H9 (cell line): ENCODE measurements at regions not wholly inside any gene's neighbourhood (a gene's known extent, or its start where the extent isn't known, plus 50 kb on each side); places are given as distances from the start of the nearest gene placed in this dataset.

Experiments used
- DNase-seq: peaks from one replicate; pipeline ENCODE4 v3.0.0-alpha.2; 2017
- H2AFZ ChIP-seq: one replicate; pipeline ENCODE4 v1.6.1; 2013; ENCODE audit warnings: mild to moderate bottlenecking, low read length, control low read depth, moderate library complexity
- H2AK5ac ChIP-seq: 2 replicates; pipeline ENCODE4 v1.6.1; 2013; ENCODE audit warnings: low read length, control low read depth, mixed read lengths; ENCODE audit not compliant: insufficient read length
- H2BK120ac ChIP-seq: one replicate; pipeline ENCODE4 v1.6.1; 2013; ENCODE audit warnings: low read depth, mild to moderate bottlenecking, low read length, control low read depth, inconsistent platforms; ENCODE audit not compliant: poor library complexity, severe bottlenecking
- H2BK12ac ChIP-seq: 2 replicates; pipeline ENCODE4 v1.6.1; 2013; ENCODE audit warnings: low read length, control low read depth, mixed read lengths, low read depth; ENCODE audit not compliant: insufficient read length
- H2BK15ac ChIP-seq: 2 replicates; pipeline ENCODE4 v1.6.1; 2013; ENCODE audit warnings: low read depth, low read length, control low read depth
- H2BK20ac ChIP-seq: one replicate; pipeline ENCODE4 v1.6.1; 2013; ENCODE audit warnings: low read depth, mild to moderate bottlenecking, low read length, control low read depth, inconsistent platforms; ENCODE audit not compliant: poor library complexity, severe bottlenecking
- H2BK5ac ChIP-seq: 2 replicates; pipeline ENCODE4 v1.6.1; 2013; ENCODE audit warnings: low read length, control low read depth, mixed read lengths; ENCODE audit not compliant: insufficient read length
- H3K14ac ChIP-seq: 2 replicates; pipeline ENCODE4 v1.6.1; 2013; ENCODE audit warnings: low read length, control low read depth; ENCODE audit not compliant: insufficient read depth
- H3K18ac ChIP-seq: 2 replicates; pipeline ENCODE4 v1.6.1; 2013; ENCODE audit warnings: low read depth, mild to moderate bottlenecking, mixed read lengths, low read length, control low read depth; ENCODE audit not compliant: insufficient read length
- H3K23ac ChIP-seq: 2 replicates; pipeline ENCODE4 v1.6.1; 2013; ENCODE audit warnings: low read length, control low read depth, mixed read lengths, low read depth; ENCODE audit not compliant: insufficient read length
- H3K23me2 ChIP-seq: 2 replicates; pipeline ENCODE4 v1.6.1; 2013; ENCODE audit warnings: low read depth, mild to moderate bottlenecking, mixed read lengths, low read length, control low read depth; ENCODE audit not compliant: insufficient read length, poor library complexity, severe bottlenecking
- H3K27ac ChIP-seq: 2 replicates; pipeline ENCODE4 v1.5.1; 2013; ENCODE audit warnings: low read length, control low read depth, mixed read lengths, low read depth; ENCODE audit not compliant: insufficient read length
- H3K27me3 ChIP-seq: 2 replicates; pipeline ENCODE4 v1.6.1; 2013; ENCODE audit warnings: low read length, control low read depth, inconsistent platforms; ENCODE audit not compliant: insufficient read depth
- H3K4ac ChIP-seq: 2 replicates; pipeline ENCODE4 v1.6.1; 2013; ENCODE audit warnings: low read depth, mild to moderate bottlenecking, control low read depth, inconsistent platforms, low read length, moderate library complexity
- H3K4me1 ChIP-seq: 2 replicates; pipeline ENCODE4 v1.6.1; 2013; ENCODE audit warnings: low read length, control low read depth, inconsistent platforms; ENCODE audit not compliant: insufficient read depth
- H3K4me2 ChIP-seq: 2 replicates; pipeline ENCODE4 v1.6.1; 2013; ENCODE audit warnings: low read length, control low read depth, mixed read lengths; ENCODE audit not compliant: insufficient read length, insufficient read depth
- H3K56ac ChIP-seq: 2 replicates; pipeline ENCODE4 v1.6.1; 2013; ENCODE audit warnings: low read depth, mild to moderate bottlenecking, mixed read lengths, low read length, control low read depth; ENCODE audit not compliant: insufficient read length
- H3K79me1 ChIP-seq: 2 replicates; pipeline ENCODE4 v1.6.1; 2013; ENCODE audit warnings: low read depth, mild to moderate bottlenecking, moderate library complexity, low read length, control low read depth, inconsistent platforms; ENCODE audit not compliant: insufficient read depth, poor library complexity, severe bottlenecking
- H3K79me2 ChIP-seq: 2 replicates; pipeline ENCODE4 v1.6.1; 2013; ENCODE audit warnings: low read length, control low read depth, inconsistent platforms; ENCODE audit not compliant: insufficient read depth
- H3K9ac ChIP-seq: 2 replicates; pipeline ENCODE4 v1.6.1; 2013; ENCODE audit warnings: low read length, control low read depth, mixed read lengths; ENCODE audit not compliant: insufficient read length; ENCODE audit errors: extremely low read depth
- H3K9me3 ChIP-seq: one replicate; pipeline ENCODE4 v1.6.1; 2013; ENCODE audit warnings: low read depth, low read length, inconsistent platforms; ENCODE audit not compliant: control insufficient read depth
- H3T11ph ChIP-seq: one replicate; pipeline ENCODE4 v1.6.1; 2013; ENCODE audit warnings: mild to moderate bottlenecking, low read length, control low read depth, inconsistent platforms
- H4K20me1 ChIP-seq: one replicate; pipeline ENCODE4 v1.6.1; 2013; ENCODE audit not compliant: control insufficient read depth, insufficient read length, insufficient read depth
- H4K5ac ChIP-seq: 2 replicates; pipeline ENCODE4 v1.6.1; 2013; ENCODE audit warnings: low read depth, mild to moderate bottlenecking, mixed read lengths, low read length, control low read depth; ENCODE audit not compliant: insufficient read length
- H4K8ac ChIP-seq: replicated peaks from 2 replicates; pipeline ENCODE4 v1.6.1; 2013; ENCODE audit warnings: low read length, control low read depth, mixed read lengths, low read depth; ENCODE audit not compliant: insufficient read length
- H4K91ac ChIP-seq: 2 replicates; pipeline ENCODE4 v1.6.1; 2013; ENCODE audit warnings: low read depth, mild to moderate bottlenecking, moderate library complexity, mixed read lengths, low read length, control low read depth; ENCODE audit not compliant: insufficient read length
- H3K27ac Mint-ChIP-seq, 3 experiments: 2 replicates in 2 of 3; 3 replicates in 1 of 3; pipeline ENCODE4 v1.8.0; 2020 to 2021; ENCODE audit warnings: mixed read lengths in 3 of 3, mild to moderate bottlenecking in 1 of 3, moderate library complexity in 1 of 3
- H3K27me3 Mint-ChIP-seq: 2 replicates; pipeline ENCODE4 v1.8.0; 2021; ENCODE audit warnings: low read depth, mild to moderate bottlenecking, moderate library complexity, mixed read lengths
- H3K36me3 Mint-ChIP-seq, 3 experiments: 2 replicates in 2 of 3; 3 replicates in 1 of 3; pipeline ENCODE4 v1.8.0; 2020 to 2021; ENCODE audit warnings: low read depth in 3 of 3, mixed read lengths in 3 of 3; ENCODE audit not compliant: insufficient read depth in 1 of 3
- H3K4me1 Mint-ChIP-seq, 2 experiments: 2 replicates each; pipeline ENCODE4 v1.8.0; 2020; ENCODE audit warnings: mixed read lengths in 2 of 2
- H3K4me3 Mint-ChIP-seq, 2 experiments: 2 replicates in 1 of 2; 3 replicates in 1 of 2; pipeline ENCODE4 v1.8.0; 2020 to 2021; ENCODE audit warnings: mild to moderate bottlenecking in 2 of 2, mixed read lengths in 2 of 2, moderate library complexity in 1 of 2
- H3K9me3 Mint-ChIP-seq, 2 experiments: 2 replicates in 1 of 2; 3 replicates in 1 of 2; pipeline ENCODE4 v1.8.0; 2020; ENCODE audit warnings: mild to moderate bottlenecking in 2 of 2, mixed read lengths in 2 of 2, moderate library complexity in 1 of 2
- CTCF ChIP-seq: fragments of 200-600 bp; sonication (generic); conservative IDR thresholded peaks from 3 replicates; pipeline ENCODE4 v1.8.0; 2021; ENCODE audit warnings: antibody characterized with exemption, mild to moderate bottlenecking
- WGBS: extraction: QIAGEN DNeasy Blood & Tissue Kit; methylation state at CpG from one replicate; pipeline ENCODE4 v1.1.7; 2013; ENCODE audit warnings: missing lambda C conversion rate, low lambda C conversion rate, mixed read lengths; ENCODE audit not compliant: insufficient read length; ENCODE audit errors: extremely low coverage; 5-methylcytosine and 5-hydroxymethylcytosine counted together

GRCh38 chr12:60441577-60441976 is 845.7 kb downstream of the SLC16A7 start:
- H3K4me1 Mint-ChIP-seq: peaks cover 0 to 3% of the 10 kb centered on the region in 2 experiments; a peak in 2 of 4 replicates
- Histone ChIP-seq H4K8ac (no peak overlapping the region), H3K14ac (no peak overlapping the region), H3K9ac (no peak overlapping the region), H3K79me1 (no peaks in the 10 kb centered on the region), H2AFZ (no peak overlapping the region), H3K4ac (no peak overlapping the region), H2AK5ac (no peak overlapping the region), H3K18ac (no peak overlapping the region), H2BK20ac (no peak overlapping the region), H3K27me3 (no peaks in the 10 kb centered on the region), H2BK120ac (no peak overlapping the region), H3K27ac (no peak overlapping the region), H4K91ac (no peak overlapping the region), H3K23me2 (no peaks in the 10 kb centered on the region), H3K4me1 (no peaks in the 10 kb centered on the region), H3K79me2 (no peaks in the 10 kb centered on the region), H2BK15ac (no peak overlapping the region), H3K9me3 (no peaks in the 10 kb centered on the region), H4K5ac (no peak overlapping the region), H3K23ac (no peak overlapping the region), H4K20me1 (no peaks in the 10 kb centered on the region), H2BK5ac (no peak overlapping the region), H3K4me2 (no peak overlapping the region), H3T11ph (no peak overlapping the region), H2BK12ac (no peak overlapping the region), H3K56ac (no peak overlapping the region)
- no CpG with 5 or more reads among the region's 4 CpGs for WGBS
- DNase-seq: no peak
- no peaks in the 10 kb centered on the region; a peak in 2 of 7 replicates for H3K36me3 Mint-ChIP-seq
- no peak for TF ChIP-seq CTCF
- no peaks in the 10 kb centered on the region for H3K27me3 Mint-ChIP-seq
- no peak overlapping the region for H3K27ac Mint-ChIP-seq
- H3K4me3 Mint-ChIP-seq: no peak overlapping the region
- H3K9me3 Mint-ChIP-seq: peaks cover 5 to 16% of the 10 kb centered on the region in 2 experiments; a peak in 3 of 5 replicates
